SHP77 treated with DMSO at 0.1 percent for 48 hours (cell line): ENCODE measurements at regions not wholly inside any gene's neighbourhood (a gene's known extent, or its start where the extent isn't known, plus 50 kb on each side); places are given as distances from the start of the nearest gene placed in this dataset.

ENCODE experiments used
- DNase-seq: peaks from one replicate; lab custom pipeline; 2025; lab: John Stamatoyannopoulos, UW

DNA sequence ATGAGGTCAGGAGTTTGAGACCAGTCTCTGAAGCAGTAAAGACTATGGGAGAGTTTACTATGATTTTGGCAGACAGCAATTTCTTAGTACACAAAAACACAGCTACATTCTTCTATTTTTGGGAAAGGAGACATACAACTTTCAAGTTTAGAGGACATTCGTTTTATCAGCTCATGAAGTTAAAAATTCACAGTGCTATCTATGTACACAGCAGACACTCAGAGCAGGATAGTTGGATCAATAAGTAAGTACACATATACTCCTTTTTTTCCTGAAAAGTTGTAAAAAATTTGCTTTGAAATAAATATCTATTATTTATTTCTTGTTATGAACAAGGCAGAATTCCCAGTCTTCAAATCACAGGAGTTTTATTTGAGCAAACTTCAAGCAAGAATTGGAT lies 159.7 kb downstream of the SERPINI1 start:
- DNase-seq, result no peak

DNA sequence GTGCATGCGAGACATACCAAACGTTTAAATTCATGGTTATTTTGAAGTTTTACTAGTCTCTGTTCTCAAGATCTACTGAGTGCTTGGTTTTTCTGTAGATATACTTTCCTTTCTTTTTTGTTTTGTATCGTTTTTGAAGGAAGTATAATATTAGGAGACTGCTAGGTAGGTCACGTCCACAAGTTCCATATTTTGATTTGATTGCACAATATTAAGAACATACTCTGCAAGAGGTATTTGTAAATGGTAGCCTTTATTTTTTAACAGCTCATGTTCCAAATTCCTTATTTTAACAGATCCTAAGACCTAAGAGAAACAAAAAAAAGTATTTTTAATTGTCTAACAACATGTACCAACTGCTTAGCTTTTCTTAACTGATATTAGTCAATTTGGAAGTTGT lies 156.7 kb downstream of the SERPINI1 start:
- DNase-seq, result no peak

GRCh38 chr3:167887096-167887495 lies 151.6 kb downstream of the SERPINI1 start:
- DNase-seq, result no peak

DNA sequence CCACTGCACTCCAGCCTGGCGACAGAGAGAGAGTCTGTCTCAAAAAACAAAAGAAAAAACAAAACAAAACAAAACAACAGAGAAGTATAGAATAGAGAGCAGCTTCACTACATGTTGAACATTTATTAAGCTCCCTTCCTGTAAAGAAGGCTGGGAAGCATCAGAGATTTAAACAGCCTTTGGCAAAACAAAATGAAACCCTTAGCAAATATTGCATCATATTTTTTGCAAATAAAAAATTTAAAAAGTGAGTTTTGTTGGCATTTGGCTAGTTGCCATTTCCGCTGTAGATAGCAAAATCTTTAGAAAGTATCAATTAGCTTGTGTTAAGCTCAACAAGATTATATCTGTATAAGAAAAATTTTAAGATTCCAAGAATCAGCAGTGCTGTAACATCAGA lies 151.2 kb downstream of the SERPINI1 start:
- DNase-seq, result no peak

DNA sequence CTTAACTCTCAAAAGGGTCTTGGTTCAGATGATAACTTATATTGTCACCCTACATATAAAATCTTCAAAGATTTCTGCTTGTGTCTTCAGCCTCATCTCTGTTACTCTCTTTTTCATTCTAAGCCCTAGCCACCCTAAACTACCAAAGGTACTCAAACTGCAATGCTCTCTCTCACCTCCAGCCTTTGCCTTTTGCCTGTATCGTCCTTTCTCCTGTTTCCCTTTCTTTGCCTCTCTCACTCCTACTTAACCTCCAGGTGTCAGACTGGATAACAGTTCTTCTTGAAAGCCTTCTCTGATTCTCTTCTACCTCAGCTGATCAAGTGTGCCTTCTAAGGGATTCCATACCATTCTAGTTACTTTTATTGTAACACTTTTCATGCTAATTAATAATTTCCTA lies 149.8 kb downstream of the SERPINI1 start:
- DNase-seq, result no peak

GRCh38 chr3:167884481-167884880 lies 149.0 kb downstream of the SERPINI1 start:
- DNase-seq, result no peak

DNA sequence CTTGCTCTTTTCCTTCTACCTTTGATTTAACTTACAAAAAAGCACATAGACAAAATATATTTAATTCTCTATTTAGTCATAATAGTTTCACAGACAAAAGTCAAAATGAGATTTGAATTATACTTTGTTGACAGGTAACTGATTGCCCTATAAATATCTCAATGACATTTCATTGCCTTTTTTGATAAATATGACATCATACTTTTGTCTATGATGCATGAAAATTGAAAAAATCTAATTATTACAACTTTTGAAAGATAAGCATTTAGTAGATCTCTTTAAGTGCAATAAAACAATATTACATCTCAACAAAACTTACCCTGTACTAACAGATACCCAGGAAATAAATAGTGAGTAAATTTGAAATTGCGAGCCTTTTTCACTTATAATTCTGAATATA lies 147.9 kb downstream of the SERPINI1 start:
- DNase-seq, result no peak

GRCh38 chr3:167882057-167882667 lies 146.6 kb downstream of the SERPINI1 start:
- peak; percentile 51 for DNase-seq

GRCh38 chr3:167880183-167880582 lies 144.7 kb downstream of the SERPINI1 start:
- no peak for DNase-seq

DNA sequence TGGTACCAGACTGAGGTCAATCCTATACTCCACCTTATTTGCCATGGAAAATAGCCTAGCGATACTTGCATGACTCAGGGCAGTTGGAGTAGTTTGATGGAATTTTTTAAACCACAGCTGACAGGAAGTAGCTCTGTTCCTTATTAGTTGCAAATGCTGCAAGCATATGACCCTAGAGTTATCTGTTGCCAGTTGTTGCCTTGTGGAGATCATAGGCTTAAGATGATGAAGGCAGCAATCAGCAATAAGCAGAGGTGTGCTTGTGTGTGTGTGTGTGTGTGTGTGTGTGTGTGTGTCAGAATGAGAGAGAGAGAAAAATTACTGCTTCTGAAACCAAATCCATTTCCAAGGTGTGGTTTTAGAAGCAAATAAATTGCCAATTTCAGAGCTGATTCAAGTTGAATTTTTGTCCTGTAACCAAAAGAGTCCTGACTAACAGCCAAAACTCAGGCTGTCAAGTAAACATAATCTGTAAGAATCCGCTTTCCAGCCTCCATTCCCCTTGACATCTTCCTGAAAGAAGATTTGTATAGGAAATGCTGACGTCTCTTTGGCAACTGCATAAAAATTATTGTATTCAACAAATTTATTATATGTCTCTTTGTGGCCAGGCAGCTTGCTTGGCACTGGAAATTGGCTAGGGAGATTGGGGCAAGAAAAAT lies 141.2 kb downstream of the SERPINI1 start:
- DNase-seq, result no peak
